ENCODE measurements at regions not wholly inside any gene's neighbourhood (a gene's known extent, or its start where the extent isn't known, plus 50 kb on each side); places are given as distances from the start of the nearest gene placed in this dataset.
"Not testable (repeated sequence)": the region's sequence is repeated elsewhere in the genome, so short reads cannot be mapped to it uniquely, and the experiment has no call there.

DNA sequence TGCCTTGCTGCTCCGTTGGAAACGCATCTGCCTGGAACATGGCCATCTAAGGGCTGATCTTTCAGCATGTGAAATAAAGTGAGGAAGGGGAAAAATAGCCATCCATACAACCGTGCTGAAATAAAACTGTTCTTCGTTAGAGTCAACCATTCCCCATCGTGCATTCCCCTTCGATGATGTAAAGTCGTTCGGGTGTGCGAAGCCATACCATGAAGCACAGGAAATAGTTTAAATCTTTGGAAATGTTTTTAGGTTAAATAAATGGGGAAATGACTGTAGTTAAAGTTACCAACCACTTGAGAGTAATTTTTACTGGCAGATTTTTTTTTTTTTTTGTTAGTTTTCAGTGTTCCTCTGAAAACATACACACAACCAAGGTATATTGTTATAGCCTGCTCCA, 302.5 kb downstream of the SH3GL2 start:
- Histone ChIP-seq H3K27me3 (ENCODE audit: insufficient read depth, low read length) (no peaks in the 10 kb centered on the region), H3K79me2 (ENCODE audit: insufficient read depth, low read length) (no peaks in the 10 kb centered on the region), H3K4me3 (ENCODE audit: insufficient read depth, low read depth, low read length) (no peak overlapping the region), H3K4me1 (ENCODE audit: insufficient read depth, low read length) (no peaks in the 10 kb centered on the region), H3K27ac (ENCODE audit: low read depth, low read length) (no peak overlapping the region), H2AFZ (ENCODE audit: low read depth, low read length) (no peak overlapping the region), H3K9ac (ENCODE audit: low read length) (no peak overlapping the region), H3K9me3 (ENCODE audit: insufficient read depth, low read depth, low read length) (no peaks in the 10 kb centered on the region), H4K20me1 (ENCODE audit: insufficient read depth, low read length) (no peaks in the 10 kb centered on the region), H3K4me2 (ENCODE audit: low read length) (no peak overlapping the region), H3K36me3 (ENCODE audit: insufficient read depth, low read length) (no peaks in the 10 kb centered on the region)
- TF ChIP-seq, protein P1, sequence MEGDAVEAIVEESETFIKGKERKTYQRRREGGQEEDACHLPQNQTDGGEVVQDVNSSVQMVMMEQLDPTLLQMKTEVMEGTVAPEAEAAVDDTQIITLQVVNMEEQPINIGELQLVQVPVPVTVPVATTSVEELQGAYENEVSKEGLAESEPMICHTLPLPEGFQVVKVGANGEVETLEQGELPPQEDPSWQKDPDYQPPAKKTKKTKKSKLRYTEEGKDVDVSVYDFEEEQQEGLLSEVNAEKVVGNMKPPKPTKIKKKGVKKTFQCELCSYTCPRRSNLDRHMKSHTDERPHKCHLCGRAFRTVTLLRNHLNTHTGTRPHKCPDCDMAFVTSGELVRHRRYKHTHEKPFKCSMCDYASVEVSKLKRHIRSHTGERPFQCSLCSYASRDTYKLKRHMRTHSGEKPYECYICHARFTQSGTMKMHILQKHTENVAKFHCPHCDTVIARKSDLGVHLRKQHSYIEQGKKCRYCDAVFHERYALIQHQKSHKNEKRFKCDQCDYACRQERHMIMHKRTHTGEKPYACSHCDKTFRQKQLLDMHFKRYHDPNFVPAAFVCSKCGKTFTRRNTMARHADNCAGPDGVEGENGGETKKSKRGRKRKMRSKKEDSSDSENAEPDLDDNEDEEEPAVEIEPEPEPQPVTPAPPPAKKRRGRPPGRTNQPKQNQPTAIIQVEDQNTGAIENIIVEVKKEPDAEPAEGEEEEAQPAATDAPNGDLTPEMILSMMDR (IDR thresholded peaks at IDR 0.05; ENCODE audit: insufficient read depth, low read depth, low read length) = no peak
- no peak for TF ChIP-seq EZH2 (IDR thresholded peaks at IDR 0.05; ENCODE audit: insufficient read depth, low read length)
- H3K27me3 Mint-ChIP-seq (ENCODE audit: low read depth, unreplicated experiment) = no peaks in the 10 kb centered on the region
- H3K9me3 Mint-ChIP-seq (ENCODE audit: unreplicated experiment) = no peaks in the 10 kb centered on the region
- no peak overlapping the region for H3K27ac Mint-ChIP-seq (ENCODE audit: unreplicated experiment)
- FAIRE-seq (no peak), DNase-seq (ENCODE audit: low read depth) (no peak)
- H3K4me1 Mint-ChIP-seq (ENCODE audit: low read depth, unreplicated experiment) = no peaks in the 10 kb centered on the region
- peaks cover 2% of the 10 kb centered on the region for H3K36me3 Mint-ChIP-seq (ENCODE audit: low read depth, unreplicated experiment)
- H3K4me3 Mint-ChIP-seq (ENCODE audit: unreplicated experiment) = no peak overlapping the region

DNA sequence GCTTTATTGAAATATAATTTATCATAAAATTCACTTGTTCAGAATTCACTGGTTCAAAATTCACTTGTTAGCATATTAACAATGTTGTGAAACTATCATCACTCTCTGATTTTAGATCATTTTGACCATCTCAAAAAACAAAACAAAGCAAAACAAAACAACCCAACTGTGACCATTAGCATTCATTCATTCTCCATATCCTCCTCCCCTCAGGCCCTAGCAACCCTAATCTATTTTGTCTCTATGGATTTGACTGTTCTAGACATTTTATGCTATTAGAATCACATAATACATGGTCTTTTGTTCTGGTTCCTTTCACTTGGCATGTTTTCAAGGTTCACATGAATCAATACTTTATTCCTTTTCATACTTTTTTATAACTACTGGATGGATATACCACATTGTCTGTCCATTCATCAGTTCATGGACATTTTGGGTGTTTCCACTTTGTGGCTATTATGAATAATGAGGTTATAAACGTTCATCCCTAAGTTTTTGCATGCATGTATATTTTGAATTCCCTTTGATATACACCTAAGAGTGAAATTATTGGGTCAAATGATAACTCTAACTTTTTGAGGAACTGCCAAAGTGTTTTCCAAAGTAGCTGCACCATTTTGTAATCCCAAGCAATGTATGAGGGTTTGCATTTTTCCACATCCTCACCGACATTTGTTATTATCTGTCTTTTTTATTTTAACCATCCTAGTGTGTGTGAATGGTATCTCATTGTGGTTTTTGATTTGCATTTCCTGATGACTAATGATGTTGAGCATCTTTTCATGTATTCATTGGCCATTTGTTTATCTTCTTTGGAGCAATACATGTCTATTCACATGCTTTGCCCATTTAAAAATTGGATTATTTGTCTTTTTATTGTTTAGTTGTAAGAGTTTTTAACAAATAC, 304.1 kb downstream of the SH3GL2 start:
- FAIRE-seq (no peak), DNase-seq (ENCODE audit: low read depth) (no peak)
- no peaks in the 10 kb centered on the region for H3K9me3 Mint-ChIP-seq (ENCODE audit: unreplicated experiment)
- H3K36me3 Mint-ChIP-seq (ENCODE audit: low read depth, unreplicated experiment) = peaks cover 2% of the 10 kb centered on the region
- H3K79me2 ChIP-seq (ENCODE audit: insufficient read depth, low read length) = no peaks in the 10 kb centered on the region
- H3K4me1 Mint-ChIP-seq (ENCODE audit: low read depth, unreplicated experiment) = no peaks in the 10 kb centered on the region
- H3K27me3 Mint-ChIP-seq (ENCODE audit: low read depth, unreplicated experiment) = peaks cover 3% of the 10 kb centered on the region
- H4K20me1 ChIP-seq (ENCODE audit: insufficient read depth, low read length) = no peaks in the 10 kb centered on the region
- no peak overlapping the region for H3K4me2 ChIP-seq (ENCODE audit: low read length)
- H3K9ac ChIP-seq (ENCODE audit: low read length) = no peak overlapping the region
- no peak for TF ChIP-seq EZH2 (IDR thresholded peaks at IDR 0.05; ENCODE audit: insufficient read depth, low read length)
- TF ChIP-seq, protein P1 (IDR thresholded peaks at IDR 0.05; ENCODE audit: insufficient read depth, low read depth, low read length) = no peak
- no peak overlapping the region for H3K27ac Mint-ChIP-seq (ENCODE audit: unreplicated experiment)
- no peaks in the 10 kb centered on the region for H3K4me1 ChIP-seq (ENCODE audit: insufficient read depth, low read length)
- no peak overlapping the region for H3K4me3 ChIP-seq (ENCODE audit: insufficient read depth, low read depth, low read length)
- H2AFZ ChIP-seq (ENCODE audit: low read depth, low read length) = no peak overlapping the region
- no peaks in the 10 kb centered on the region for H3K36me3 ChIP-seq (ENCODE audit: insufficient read depth, low read length)
- H3K9me3 ChIP-seq (ENCODE audit: insufficient read depth, low read depth, low read length) = no peaks in the 10 kb centered on the region
- no peak overlapping the region for H3K4me3 Mint-ChIP-seq (ENCODE audit: unreplicated experiment)
- H3K27ac ChIP-seq (ENCODE audit: low read depth, low read length) = no peak overlapping the region
- no peaks in the 10 kb centered on the region for H3K27me3 ChIP-seq (ENCODE audit: insufficient read depth, low read length)

DNA sequence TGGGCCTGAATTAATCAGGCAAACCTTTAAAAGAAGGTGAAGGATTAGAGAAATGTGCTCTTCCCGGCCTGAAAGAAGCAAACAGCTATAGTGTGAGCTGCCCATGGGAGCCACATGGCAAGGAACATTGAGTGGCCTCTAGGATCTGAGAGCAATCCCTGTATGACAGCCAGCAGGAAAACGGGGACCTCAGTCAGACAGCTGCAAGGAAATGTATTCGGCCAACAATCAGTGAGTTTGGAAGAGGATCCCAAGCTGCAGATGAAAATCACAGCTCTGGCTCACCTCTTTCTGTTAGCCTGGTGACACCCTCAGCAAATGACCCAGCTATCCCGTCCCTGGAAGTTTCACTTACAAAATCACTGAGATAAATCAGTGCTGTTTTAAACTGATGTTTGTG, 309.2 kb downstream of the SH3GL2 start:
- Histone ChIP-seq H3K4me1 (ENCODE audit: insufficient read depth, low read length) (no peaks in the 10 kb centered on the region), H3K36me3 (ENCODE audit: insufficient read depth, low read length) (no peaks in the 10 kb centered on the region), H3K27ac (ENCODE audit: low read depth, low read length) (no peak overlapping the region), H3K9me3 (ENCODE audit: insufficient read depth, low read depth, low read length) (no peaks in the 10 kb centered on the region), H3K4me2 (ENCODE audit: low read length) (no peak overlapping the region), H2AFZ (ENCODE audit: low read depth, low read length) (no peak overlapping the region), H3K4me3 (ENCODE audit: insufficient read depth, low read depth, low read length) (no peak overlapping the region), H3K27me3 (ENCODE audit: insufficient read depth, low read length) (no peaks in the 10 kb centered on the region), H4K20me1 (ENCODE audit: insufficient read depth, low read length) (no peaks in the 10 kb centered on the region), H3K79me2 (ENCODE audit: insufficient read depth, low read length) (no peaks in the 10 kb centered on the region), H3K9ac (ENCODE audit: low read length) (no peak overlapping the region)
- DNase-seq (ENCODE audit: low read depth) (no peak), FAIRE-seq (no peak)
- peaks cover 2% of the 10 kb centered on the region for H3K36me3 Mint-ChIP-seq (ENCODE audit: low read depth, unreplicated experiment)
- no peaks in the 10 kb centered on the region for H3K4me1 Mint-ChIP-seq (ENCODE audit: low read depth, unreplicated experiment)
- H3K4me3 Mint-ChIP-seq (ENCODE audit: unreplicated experiment) = no peak overlapping the region
- H3K27me3 Mint-ChIP-seq (ENCODE audit: low read depth, unreplicated experiment) = peaks cover 3% of the 10 kb centered on the region
- TF ChIP-seq EZH2 (IDR thresholded peaks at IDR 0.05; ENCODE audit: insufficient read depth, low read length) = no peak
- TF ChIP-seq, protein P1 (IDR thresholded peaks at IDR 0.05; ENCODE audit: insufficient read depth, low read depth, low read length) = no peak
- no peaks in the 10 kb centered on the region for H3K9me3 Mint-ChIP-seq (ENCODE audit: unreplicated experiment)
- no peak overlapping the region for H3K27ac Mint-ChIP-seq (ENCODE audit: unreplicated experiment)

DNA sequence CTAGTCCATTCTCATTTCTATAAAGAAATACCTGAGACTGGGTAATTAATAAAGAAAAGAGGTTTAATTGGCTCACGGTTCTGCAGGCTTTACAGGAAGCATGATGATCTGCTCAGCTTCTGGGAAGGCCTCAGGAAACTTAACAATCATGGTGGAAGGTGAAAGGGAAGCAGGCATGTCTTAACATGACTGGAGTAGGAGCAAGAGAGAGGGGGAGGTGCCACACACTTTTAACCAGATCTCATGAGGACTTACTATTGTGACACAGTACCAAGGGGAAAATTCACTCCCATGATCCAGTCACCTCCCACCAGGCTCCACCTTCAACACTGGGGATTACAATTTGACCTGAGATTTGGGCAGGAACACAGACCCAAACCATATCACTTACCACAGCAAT, 310.1 kb downstream of the SH3GL2 start:
- not testable (repeated sequence) for H3K9me3 Mint-ChIP-seq (ENCODE audit: unreplicated experiment); H3K27ac Mint-ChIP-seq (ENCODE audit: unreplicated experiment); H3K4me1 Mint-ChIP-seq (ENCODE audit: low read depth, unreplicated experiment); H3K9me3 ChIP-seq (ENCODE audit: insufficient read depth, low read depth, low read length); H3K36me3 Mint-ChIP-seq (ENCODE audit: low read depth, unreplicated experiment); H3K4me2 ChIP-seq (ENCODE audit: low read length); H3K27ac ChIP-seq (ENCODE audit: low read depth, low read length); FAIRE-seq; H3K27me3 ChIP-seq (ENCODE audit: insufficient read depth, low read length); H3K4me3 Mint-ChIP-seq (ENCODE audit: unreplicated experiment); H3K4me3 ChIP-seq (ENCODE audit: insufficient read depth, low read depth, low read length); H3K79me2 ChIP-seq (ENCODE audit: insufficient read depth, low read length); H3K27me3 Mint-ChIP-seq (ENCODE audit: low read depth, unreplicated experiment); H2AFZ ChIP-seq (ENCODE audit: low read depth, low read length); H4K20me1 ChIP-seq (ENCODE audit: insufficient read depth, low read length); DNase-seq (ENCODE audit: low read depth); H3K9ac ChIP-seq (ENCODE audit: low read length); H3K36me3 ChIP-seq (ENCODE audit: insufficient read depth, low read length); H3K4me1 ChIP-seq (ENCODE audit: insufficient read depth, low read length)

All from astrocyte (in vitro differentiated cells and primary cell).